ENCODE measurements at regions not wholly inside any gene's neighbourhood (a gene's known extent, or its start where the extent isn't known, plus 50 kb on each side); places are given as distances from the start of the nearest gene placed in this dataset.

- TF ChIP-seq MAX (IDR thresholded peaks at IDR 0.05; ENCODE audit: low read depth, low read length) (no peak), POLR2A (IDR thresholded peaks at IDR 0.05; ENCODE audit: extremely low read depth, insufficient read length) (no peak)
Observed at GRCh38 chr12:125229878-125230530, 164.8 kb downstream of the AACS start.
